Heart left ventricle (tissue), 13 donors: ENCODE measurements at regions not wholly inside any gene's neighbourhood (a gene's known extent, or its start where the extent isn't known, plus 50 kb on each side); places are given as distances from the start of the nearest gene placed in this dataset.

Source experiments
- CTCF ChIP-seq, 12 donors: fragments of 200-600 bp; sonication (generic) in 4 of 12; IDR thresholded peaks; one replicate each; pipeline versions ENCODE4 v1.5.0 to v1.8.0; 2018 to 2022; ENCODE audit warnings: antibody characterized with exemption in 12 of 12, mild to moderate bottlenecking in 5 of 12
- POLR2A ChIP-seq, 2 donors: fragments of 450-650 bp; IDR thresholded peaks; one replicate each; pipeline ENCODE4 v1.6.1; 2017; ENCODE audit warnings: antibody characterized with exemption in 2 of 2, mild to moderate bottlenecking in 2 of 2, moderate library complexity in 2 of 2
- donor health status: ischemic (EF 13 %, LVEDD 7.1; RV severe dilation, severe dysfunction).
- donor health status: DM: no; HTN: yes; CAD: no.
- donor health status: DM: no; HTN: no; CAD: no.
- donor health status: ischemic (EF 25% LVEDD 6.9; RV normal size, moderate dysfunction).
- donor health status: ischemic (EF 25% LVEDD 5.7; RV mildly dilated, moderate dysfunction).
- donor health status: ischemic (EF 35%, LVEDD 5.7; RV mildly dilated, moderate dysfunction).
- donor health status: nonischemic (EF 11% LVEDD 7.7; RV severe dilation, severe dysfunction).
- donor health status: DM: yes; HTN: yes; CAD: no.
- donor health status: PGD.
- donor health status: ischemic (EF 29% LVEDD 5.4; RV normal size, mild dysfunction).
- donor health status: nonischemic (EF 23%, LVEDD 6.1; RV moderate dilation, normal function).

GRCh38 chr9:78150312-78150982 lies 85.4 kb upstream of the CEP78 start:
- TF ChIP-seq CTCF (IDR thresholded peaks at IDR 0.05) (no peak), POLR2A (IDR thresholded peaks at IDR 0.05) (no peak)
